SHP77 (cell line): ENCODE measurements at regions not wholly inside any gene's neighbourhood (a gene's known extent, or its start where the extent isn't known, plus 50 kb on each side); places are given as distances from the start of the nearest gene placed in this dataset.

Experiments used
- DNase-seq, 2 experiments: peaks; one replicate each; lab custom pipeline; 2025; lab: John Stamatoyannopoulos, UW

DNA sequence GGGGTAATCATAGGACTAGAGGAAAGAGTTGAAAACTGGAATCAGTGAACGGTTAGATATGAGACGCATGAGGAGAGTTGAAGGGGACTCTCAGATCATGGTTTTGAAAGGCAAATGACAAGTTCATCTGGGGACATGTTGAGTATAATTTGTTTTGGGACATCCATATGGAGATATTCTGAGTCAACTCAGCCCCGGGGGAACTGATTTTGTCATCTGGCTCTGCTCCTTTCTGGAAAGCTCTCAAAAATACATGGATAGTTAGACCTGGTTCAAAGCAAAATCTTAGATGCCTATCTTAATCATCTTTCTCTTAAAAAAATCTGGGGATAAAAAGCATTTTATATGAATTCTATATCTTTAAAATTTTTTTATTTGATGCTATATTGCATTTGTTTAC, 161.2 kb downstream of the SNX18 start:
- no peak for DNase-seq

DNA sequence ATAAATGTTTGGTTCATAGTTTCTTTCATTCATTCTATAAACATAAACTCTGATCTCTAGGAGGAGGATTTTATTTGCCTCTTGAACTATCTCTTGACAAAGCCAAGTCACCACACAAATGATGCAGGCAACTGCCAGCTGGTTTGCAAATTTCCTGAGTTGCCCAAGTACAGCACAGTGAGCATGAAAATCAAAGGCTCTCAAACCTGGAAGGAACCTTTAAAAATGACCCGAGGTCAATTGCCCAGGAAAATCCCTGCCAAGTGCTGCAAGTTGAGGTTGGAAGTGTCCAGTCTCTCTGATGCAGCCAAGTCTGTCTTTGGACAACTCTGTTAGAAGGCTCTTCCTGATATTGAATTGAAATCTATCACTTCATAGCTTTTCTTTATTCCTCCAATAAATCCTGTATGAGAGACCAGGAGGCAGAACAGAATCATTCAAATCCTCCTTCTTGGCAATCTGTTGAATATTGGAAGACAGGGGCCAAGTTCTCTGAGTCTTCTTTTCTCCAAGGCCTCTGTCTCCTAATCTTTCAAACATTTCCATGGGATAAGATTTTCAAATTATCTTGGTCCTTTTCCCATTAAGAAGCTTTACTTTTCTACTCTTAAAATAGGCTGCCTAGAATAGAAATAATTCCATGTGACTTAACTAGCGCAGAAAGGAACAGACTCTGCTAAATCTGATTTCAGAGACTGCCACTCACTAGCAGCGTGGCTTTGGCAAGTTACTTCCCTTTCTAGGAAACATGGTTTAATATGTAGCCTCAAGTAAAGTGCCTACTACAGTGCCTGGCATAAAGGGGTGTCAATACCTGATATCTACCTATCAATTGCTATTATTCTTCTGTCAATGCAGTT, 159.2 kb downstream of the SNX18 start:
- no peak for DNase-seq

- no peak for DNase-seq
These were observed 156.1 kb downstream of the SNX18 start for GRCh38 chr5:54673523-54674225.

DNA sequence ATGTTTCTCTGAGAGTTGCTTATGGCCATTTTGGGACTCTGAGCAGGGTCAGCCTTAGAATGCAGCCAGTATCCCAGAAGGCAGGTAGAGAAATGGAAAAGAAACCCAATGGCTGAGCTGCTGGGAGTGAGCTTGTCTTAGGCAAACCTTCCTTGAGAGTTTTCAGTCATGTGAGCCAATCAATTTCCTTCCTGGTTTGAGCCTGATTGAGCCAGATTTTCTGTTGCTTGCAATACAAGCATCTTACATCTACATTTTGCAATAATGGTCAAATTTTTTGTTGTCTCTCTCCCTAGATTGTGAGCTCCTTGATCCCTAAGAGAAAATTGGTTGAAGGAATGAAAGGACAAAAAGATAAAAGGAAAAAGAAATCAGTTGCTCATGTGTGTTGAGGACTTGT, 155.3 kb downstream of the SNX18 start:
- DNase-seq: no peak

GRCh38 chr5:54671681-54672080, 154.1 kb downstream of the SNX18 start:
- DNase-seq: no peak

- no peak for DNase-seq
These were observed 153.6 kb downstream of the SNX18 start for GRCh38 chr5:54671111-54671531.

DNA sequence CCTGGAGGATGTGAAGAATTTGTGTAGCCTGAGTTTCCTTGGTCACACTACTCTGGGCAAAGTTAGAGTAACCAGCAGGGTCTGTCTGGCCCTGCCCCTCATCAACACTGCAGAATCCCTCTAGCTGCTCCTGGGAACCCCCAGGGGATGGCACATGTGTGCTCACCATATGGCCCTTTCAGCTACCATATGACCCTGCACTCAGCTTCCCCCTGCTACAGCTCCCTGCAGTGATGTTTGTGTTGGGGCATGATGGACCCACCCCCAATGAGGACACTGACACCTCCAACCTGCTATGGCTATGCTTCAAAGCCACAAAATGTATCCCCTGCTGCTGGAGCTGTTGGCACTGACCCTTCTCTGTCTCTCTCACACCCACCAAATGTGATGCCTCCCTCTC, 152.7 kb downstream of the SNX18 start:
- no peak for DNase-seq

GRCh38 chr5:54669845-54670244, 152.3 kb downstream of the SNX18 start:
- DNase-seq: no peak

GRCh38 chr5:54669285-54669684, 151.7 kb downstream of the SNX18 start:
- DNase-seq: no peak

DNA sequence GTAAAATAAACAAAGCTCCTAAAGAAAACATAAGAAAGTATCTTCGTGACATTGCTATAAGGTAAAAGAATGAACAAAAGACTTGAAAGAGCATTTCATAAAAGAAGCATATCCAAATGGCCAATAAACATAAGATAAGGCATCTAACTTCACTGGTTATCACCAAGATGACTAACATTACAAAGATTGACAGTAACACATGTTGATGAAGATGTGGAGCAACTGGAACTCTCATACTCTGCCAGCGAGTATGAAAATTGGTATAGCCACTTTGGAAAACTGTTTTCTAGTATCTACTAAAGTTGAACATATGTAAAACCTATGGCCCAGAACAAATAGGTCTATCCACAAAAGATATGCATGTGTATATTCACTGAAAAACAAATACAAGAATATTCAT, 150.5 kb downstream of the SNX18 start:
- no peak for DNase-seq

- DNase-seq: no peak
These were observed 149.6 kb downstream of the SNX18 start for GRCh38 chr5:54667136-54667535.

GRCh38 chr5:54663866-54664265, 146.3 kb downstream of the SNX18 start:
- DNase-seq: no peak

GRCh38 chr5:54661111-54661510, 143.6 kb downstream of the SNX18 start:
- DNase-seq: no peak

GRCh38 chr5:54659700-54660131, 142.2 kb downstream of the SNX18 start:
- no peak for DNase-seq

GRCh38 chr5:54658010-54658409, 140.5 kb downstream of the SNX18 start:
- DNase-seq: no peak

- DNase-seq: no peak
These were observed 138.7 kb downstream of the SNX18 start for GRCh38 chr5:54656261-54656728.

- no peak for DNase-seq
These were observed 138.2 kb downstream of the SNX18 start for GRCh38 chr5:54655761-54656160.

GRCh38 chr5:54655266-54655665, 137.7 kb downstream of the SNX18 start:
- no peak for DNase-seq

- no peak for DNase-seq
These were observed 136.5 kb downstream of the SNX18 start for GRCh38 chr5:54653956-54654614.

GRCh38 chr5:54651482-54652076, 134.0 kb downstream of the SNX18 start:
- peak; percentile 16 to 43 for DNase-seq

- no peak for DNase-seq
These were observed 131.5 kb downstream of the SNX18 start for GRCh38 chr5:54649041-54649504.
